IPS-18a (cell line): ENCODE measurements at regions not wholly inside any gene's neighbourhood (a gene's known extent, or its start where the extent isn't known, plus 50 kb on each side); places are given as distances from the start of the nearest gene placed in this dataset.

Experiments used
- H3K27ac ChIP-seq: one replicate; pipeline ENCODE4 v1.5.1; 2013; ENCODE audit warnings: low read length
- H3K27me3 ChIP-seq: one replicate; pipeline ENCODE4 v1.6.1; 2013; ENCODE audit warnings: mild to moderate bottlenecking, low read length; ENCODE audit not compliant: control insufficient read depth, insufficient read depth
- H3K36me3 ChIP-seq: one replicate; pipeline ENCODE4 v1.6.1; 2013; ENCODE audit warnings: low read depth, low read length; ENCODE audit not compliant: control insufficient read depth
- H3K4me1 ChIP-seq: one replicate; pipeline ENCODE4 v1.6.1; 2013; ENCODE audit warnings: low read depth, low read length; ENCODE audit not compliant: control insufficient read depth
- H3K4me3 ChIP-seq: one replicate; pipeline ENCODE4 v1.5.1; 2013; ENCODE audit warnings: low read length
- H3K9ac ChIP-seq: one replicate; pipeline ENCODE4 v1.6.1; 2013; ENCODE audit warnings: mild to moderate bottlenecking, low read length, moderate library complexity
- H3K9me3 ChIP-seq: one replicate; pipeline ENCODE4 v1.6.1; 2013; ENCODE audit warnings: low read depth, low read length; ENCODE audit not compliant: control insufficient read depth

GRCh38 chr22:48218889-48219420, 1456.5 kb downstream of the TBC1D22A start:
- Histone ChIP-seq H3K9ac (no peak overlapping the region), H3K4me3 (no peak overlapping the region), H3K36me3 (no peaks in the 10 kb centered on the region), H3K9me3 (no peaks in the 10 kb centered on the region), H3K4me1 (peaks cover 8% of the 10 kb centered on the region), H3K27me3 (no peaks in the 10 kb centered on the region), H3K27ac (no peak overlapping the region)

DNA sequence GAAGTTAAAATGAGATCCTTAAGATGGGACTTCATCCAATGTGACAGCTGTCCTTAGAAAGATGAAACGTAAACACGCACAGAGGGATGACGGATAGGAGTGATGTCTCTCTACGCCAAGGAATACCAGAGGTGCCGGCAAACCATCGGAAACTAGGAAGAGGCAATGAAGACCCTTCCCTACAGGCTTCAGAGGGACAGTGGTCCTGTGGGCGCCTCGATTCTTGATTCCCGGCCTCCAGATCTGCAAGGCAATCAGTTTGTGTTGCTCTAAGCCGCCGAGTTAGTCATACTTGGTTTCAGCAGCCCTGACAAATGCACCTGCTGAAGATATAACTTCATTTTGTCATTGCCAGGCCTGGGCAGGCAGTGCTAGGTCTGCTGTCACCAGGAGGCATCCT, 1455.1 kb downstream of the TBC1D22A start:
- Histone ChIP-seq H3K4me3 (no peak overlapping the region), H3K27me3 (no peaks in the 10 kb centered on the region), H3K36me3 (no peaks in the 10 kb centered on the region), H3K27ac (no peak overlapping the region), H3K9ac (no peak overlapping the region), H3K9me3 (no peaks in the 10 kb centered on the region), H3K4me1 (peaks cover 8% of the 10 kb centered on the region)

DNA sequence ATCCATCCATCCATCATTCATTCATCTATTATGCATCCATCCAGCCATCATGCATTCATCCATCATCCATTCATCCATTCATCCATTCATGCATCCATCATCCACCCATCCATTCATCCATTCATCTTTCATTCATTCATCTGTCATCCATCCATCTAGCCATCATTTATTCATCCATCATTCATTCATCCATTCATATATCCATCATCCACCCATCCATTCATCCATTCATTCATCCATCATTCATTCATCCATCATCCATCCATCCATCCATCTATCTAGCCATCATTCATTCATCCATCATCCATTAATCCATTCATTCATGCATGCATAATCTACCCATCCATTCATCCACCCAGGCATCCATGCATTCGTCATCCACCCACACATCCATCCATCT, 1450.3 kb downstream of the TBC1D22A start:
- no peaks in the 10 kb centered on the region for H3K9me3 ChIP-seq
- H3K36me3 ChIP-seq, result no peaks in the 10 kb centered on the region
- H3K27ac ChIP-seq, result no peak overlapping the region
- no peaks in the 10 kb centered on the region for H3K27me3 ChIP-seq
- no peak overlapping the region for H3K9ac ChIP-seq
- H3K4me1 ChIP-seq, result peaks cover 3% of the 10 kb centered on the region
- no peak overlapping the region for H3K4me3 ChIP-seq

DNA sequence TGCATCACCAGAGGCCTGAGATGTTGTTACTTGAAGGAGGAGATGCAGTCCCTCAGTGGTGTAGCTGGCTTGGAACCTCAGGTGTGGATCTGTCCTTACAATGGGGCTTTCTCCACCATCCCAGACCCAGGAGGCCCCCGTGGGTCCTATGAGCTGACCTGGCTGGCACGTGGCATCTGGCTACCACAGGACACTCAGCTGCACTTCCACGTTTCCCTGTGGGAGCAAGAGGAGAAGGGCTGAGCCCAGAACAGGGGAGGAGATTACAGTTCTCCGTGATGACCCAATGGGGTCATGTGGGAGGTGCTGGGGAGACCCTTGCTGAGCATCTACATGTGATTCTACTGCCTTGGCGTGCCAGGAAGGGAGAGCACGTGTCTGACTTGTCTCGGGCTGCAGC, 1448.4 kb downstream of the TBC1D22A start:
- no peaks in the 10 kb centered on the region for H3K9me3 ChIP-seq
- H3K36me3 ChIP-seq, result no peaks in the 10 kb centered on the region
- no peak overlapping the region for H3K4me3 ChIP-seq
- H3K4me1 ChIP-seq, result peaks cover 3% of the 10 kb centered on the region
- H3K27me3 ChIP-seq, result no peaks in the 10 kb centered on the region
- no peak overlapping the region for H3K27ac ChIP-seq
- no peak overlapping the region for H3K9ac ChIP-seq

DNA sequence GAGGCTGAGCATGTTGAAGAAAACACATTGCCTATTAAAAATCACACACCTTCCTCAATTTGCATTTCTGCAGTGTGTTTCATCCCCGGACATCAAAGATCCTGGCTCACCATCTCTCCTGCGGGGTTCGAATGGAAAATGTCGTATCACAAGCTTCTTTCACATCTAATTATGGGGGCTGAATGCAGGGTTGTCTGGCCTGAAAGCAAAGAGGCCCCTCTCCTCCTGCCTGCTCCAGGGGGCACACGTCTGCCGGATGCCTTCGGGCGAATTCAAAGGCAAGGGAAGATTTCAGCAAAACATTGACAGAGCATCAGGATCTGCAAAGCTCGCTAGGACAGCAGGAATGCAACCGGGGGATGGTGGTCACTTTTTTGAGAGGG, 1447.7 kb downstream of the TBC1D22A start:
- Histone ChIP-seq H3K27me3 (no peaks in the 10 kb centered on the region), H3K9me3 (no peaks in the 10 kb centered on the region), H3K27ac (no peak overlapping the region), H3K4me3 (no peak overlapping the region), H3K9ac (no peak overlapping the region), H3K36me3 (no peaks in the 10 kb centered on the region), H3K4me1 (peaks cover 3% of the 10 kb centered on the region)

- Histone ChIP-seq H3K9me3 (no peaks in the 10 kb centered on the region), H3K9ac (no peak overlapping the region), H3K27ac (no peak overlapping the region), H3K4me3 (no peak overlapping the region), H3K36me3 (no peaks in the 10 kb centered on the region), H3K27me3 (no peaks in the 10 kb centered on the region), H3K4me1 (peaks cover 3% of the 10 kb centered on the region)
These were observed 1447.2 kb downstream of the TBC1D22A start for GRCh38 chr22:48209473-48210197.

DNA sequence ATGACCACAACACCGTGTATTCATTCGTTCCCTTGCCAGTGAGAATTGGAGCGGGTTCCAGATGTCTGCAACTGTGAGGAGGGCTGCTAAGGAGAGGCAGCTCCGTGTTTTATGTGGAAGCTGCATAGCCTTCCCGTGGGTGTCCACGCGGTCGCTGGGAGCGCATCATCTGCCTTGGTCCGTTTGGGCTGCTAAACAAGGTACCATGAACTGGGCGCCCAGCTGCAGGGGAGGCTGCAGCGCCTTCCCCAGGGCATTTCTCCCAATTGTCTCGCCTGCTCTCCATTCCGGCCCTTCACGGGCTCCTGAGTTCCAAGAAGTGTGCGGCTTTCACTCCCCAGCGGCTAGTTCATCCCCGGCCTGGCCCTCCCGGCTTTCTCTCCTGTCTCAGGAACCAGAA, 1446.4 kb downstream of the TBC1D22A start:
- Histone ChIP-seq H3K36me3 (no peaks in the 10 kb centered on the region), H3K27ac (no peak overlapping the region), H3K9me3 (no peaks in the 10 kb centered on the region), H3K27me3 (no peaks in the 10 kb centered on the region), H3K4me1 (peaks cover 3% of the 10 kb centered on the region), H3K4me3 (no peak overlapping the region), H3K9ac (no peak overlapping the region)

GRCh38 chr22:48207919-48208535, 1445.6 kb downstream of the TBC1D22A start:
- Histone ChIP-seq H3K27ac (no peak overlapping the region), H3K9me3 (no peaks in the 10 kb centered on the region), H3K4me3 (no peak overlapping the region), H3K9ac (no peak overlapping the region), H3K27me3 (no peaks in the 10 kb centered on the region), H3K4me1 (peaks cover 3% of the 10 kb centered on the region), H3K36me3 (no peaks in the 10 kb centered on the region)

GRCh38 chr22:48205790-48206189, 1443.3 kb downstream of the TBC1D22A start:
- peaks cover 3% of the 10 kb centered on the region for H3K4me1 ChIP-seq
- H3K4me3 ChIP-seq, result no peak overlapping the region
- H3K27ac ChIP-seq, result no peak overlapping the region
- no peaks in the 10 kb centered on the region for H3K36me3 ChIP-seq
- no peaks in the 10 kb centered on the region for H3K9me3 ChIP-seq
- H3K27me3 ChIP-seq, result no peaks in the 10 kb centered on the region
- H3K9ac ChIP-seq, result no peak overlapping the region

DNA sequence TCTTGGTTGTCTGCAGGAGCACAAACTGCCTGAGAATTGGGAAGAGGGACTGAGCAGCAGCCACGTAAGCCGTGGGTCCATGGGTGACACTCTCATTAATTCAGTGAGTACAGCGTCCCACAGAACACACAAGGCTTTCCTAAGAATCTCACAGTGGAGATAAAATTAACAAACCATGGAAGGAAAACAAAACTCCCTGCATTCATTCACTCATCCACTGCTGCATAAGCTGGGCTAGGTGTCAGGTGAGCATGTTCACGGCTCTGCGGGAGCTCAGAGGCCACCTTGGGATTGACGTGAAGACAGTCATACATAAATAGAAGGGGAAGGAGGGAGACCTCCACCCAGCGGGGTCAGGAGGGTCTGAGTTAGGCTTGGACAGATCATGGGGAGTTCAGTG, 1442.7 kb downstream of the TBC1D22A start:
- no peaks in the 10 kb centered on the region for H3K36me3 ChIP-seq
- H3K9ac ChIP-seq, result no peak overlapping the region
- no peaks in the 10 kb centered on the region for H3K27me3 ChIP-seq

DNA sequence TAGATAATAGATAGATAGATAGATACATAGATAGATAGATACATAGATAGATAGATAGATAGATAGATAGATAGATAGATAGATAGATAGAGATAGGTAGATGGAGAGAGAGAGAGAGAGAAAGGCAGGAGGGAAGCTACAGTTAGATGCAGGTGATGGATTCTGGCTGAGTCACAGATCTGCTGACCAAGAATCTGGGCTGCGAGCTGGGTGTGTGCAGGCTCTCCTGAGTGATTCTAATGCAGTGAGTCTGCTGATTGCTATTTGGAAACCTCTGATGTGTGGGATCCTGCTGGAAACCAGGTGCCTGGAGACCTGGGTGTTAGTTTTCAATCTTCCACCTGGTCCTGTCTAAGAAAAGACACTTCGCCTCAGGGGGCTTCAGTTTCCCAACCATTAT, 1441.8 kb downstream of the TBC1D22A start:
- Histone ChIP-seq H3K9ac (no peak overlapping the region), H3K36me3 (no peaks in the 10 kb centered on the region), H3K4me3 (no peak overlapping the region), H3K4me1 (peaks cover 3% of the 10 kb centered on the region), H3K27me3 (no peaks in the 10 kb centered on the region), H3K9me3 (no peaks in the 10 kb centered on the region), H3K27ac (no peak overlapping the region)

More for the DNA sequence above, 1442.7 kb downstream of the TBC1D22A start:
- H3K4me1 ChIP-seq, result peaks cover 3% of the 10 kb centered on the region
- H3K4me3 ChIP-seq, result no peak overlapping the region
- no peaks in the 10 kb centered on the region for H3K9me3 ChIP-seq
- H3K27ac ChIP-seq, result no peak overlapping the region

DNA sequence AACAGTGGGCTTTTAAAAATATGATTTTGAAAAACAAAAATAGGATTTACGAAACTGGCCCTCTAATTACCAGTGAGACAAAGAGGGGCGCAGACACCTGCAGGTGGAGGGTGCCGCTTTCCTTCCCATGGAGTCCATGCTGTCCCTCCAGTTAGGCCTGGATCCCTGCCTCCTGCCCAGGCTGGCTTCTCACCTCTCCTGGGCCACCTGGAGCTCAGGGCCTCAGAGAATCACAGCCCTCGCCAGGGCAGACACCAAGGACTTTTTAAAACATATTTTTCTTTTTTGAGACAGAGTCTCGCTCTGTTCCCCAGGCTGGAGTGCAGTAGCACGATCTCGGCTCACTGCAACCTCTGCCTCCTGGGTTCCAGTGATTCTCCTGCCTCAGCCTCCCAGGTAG, 1437.2 kb downstream of the TBC1D22A start:
- no peak overlapping the region for H3K27ac ChIP-seq
- H3K4me3 ChIP-seq, result no peak overlapping the region
- H3K27me3 ChIP-seq, result no peaks in the 10 kb centered on the region
- H3K4me1 ChIP-seq, result peaks cover 4% of the 10 kb centered on the region
- no peaks in the 10 kb centered on the region for H3K9me3 ChIP-seq
- no peak overlapping the region for H3K9ac ChIP-seq
- no peaks in the 10 kb centered on the region for H3K36me3 ChIP-seq
